ENCODE measurements at regions not wholly inside any gene's neighbourhood (a gene's known extent, or its start where the extent isn't known, plus 50 kb on each side); places are given as distances from the start of the nearest gene placed in this dataset.

- Mint-ChIP-seq H3K4me1 (ENCODE audit: low read depth, unreplicated experiment) (no peaks in the 10 kb centered on the region), H3K9me3 (ENCODE audit: unreplicated experiment) (no peaks in the 10 kb centered on the region), H3K4me3 (ENCODE audit: unreplicated experiment) (no peak overlapping the region), H3K27ac (ENCODE audit: unreplicated experiment) (no peak overlapping the region), H3K36me3 (ENCODE audit: insufficient read depth, unreplicated experiment) (no peaks in the 10 kb centered on the region), H3K27me3 (ENCODE audit: insufficient read depth, unreplicated experiment) (no peaks in the 10 kb centered on the region)
- Histone ChIP-seq H3K27me3 (replicated peaks; ENCODE audit: control insufficient read depth, insufficient read depth, low read length) (no peaks in the 10 kb centered on the region), H3K36me3 (ENCODE audit: control insufficient read depth, insufficient read depth, low read length) (no peaks in the 10 kb centered on the region), H3K9me3 (no peaks in the 10 kb centered on the region), H3K4me1 (no peaks in the 10 kb centered on the region), H3K4me3 (ENCODE audit: low read depth, low read length) (no peak overlapping the region)
- DNase-seq, result no peak
- intact Hi-C loops (cut with micrococcal nuclease; ENCODE audit: unreplicated experiment), result no loop called here
- ChIA-PET POLR2A (no interaction called here), CTCF (no interaction called here)
- TF ChIP-seq, protein P1, sequence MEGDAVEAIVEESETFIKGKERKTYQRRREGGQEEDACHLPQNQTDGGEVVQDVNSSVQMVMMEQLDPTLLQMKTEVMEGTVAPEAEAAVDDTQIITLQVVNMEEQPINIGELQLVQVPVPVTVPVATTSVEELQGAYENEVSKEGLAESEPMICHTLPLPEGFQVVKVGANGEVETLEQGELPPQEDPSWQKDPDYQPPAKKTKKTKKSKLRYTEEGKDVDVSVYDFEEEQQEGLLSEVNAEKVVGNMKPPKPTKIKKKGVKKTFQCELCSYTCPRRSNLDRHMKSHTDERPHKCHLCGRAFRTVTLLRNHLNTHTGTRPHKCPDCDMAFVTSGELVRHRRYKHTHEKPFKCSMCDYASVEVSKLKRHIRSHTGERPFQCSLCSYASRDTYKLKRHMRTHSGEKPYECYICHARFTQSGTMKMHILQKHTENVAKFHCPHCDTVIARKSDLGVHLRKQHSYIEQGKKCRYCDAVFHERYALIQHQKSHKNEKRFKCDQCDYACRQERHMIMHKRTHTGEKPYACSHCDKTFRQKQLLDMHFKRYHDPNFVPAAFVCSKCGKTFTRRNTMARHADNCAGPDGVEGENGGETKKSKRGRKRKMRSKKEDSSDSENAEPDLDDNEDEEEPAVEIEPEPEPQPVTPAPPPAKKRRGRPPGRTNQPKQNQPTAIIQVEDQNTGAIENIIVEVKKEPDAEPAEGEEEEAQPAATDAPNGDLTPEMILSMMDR (IDR thresholded peaks at IDR 0.05; ENCODE audit: insufficient read depth in 1 of 2, low read depth in 1 of 2, low read length in 1 of 2, severe bottlenecking in 1 of 2, unreplicated experiment in 1 of 2), result no peak
- no TSS peak for BruUV-seq (replicated peaks)
Measured at GRCh38 chr6:15107644-15108382, 138.1 kb upstream of the JARID2 start.

DNA sequence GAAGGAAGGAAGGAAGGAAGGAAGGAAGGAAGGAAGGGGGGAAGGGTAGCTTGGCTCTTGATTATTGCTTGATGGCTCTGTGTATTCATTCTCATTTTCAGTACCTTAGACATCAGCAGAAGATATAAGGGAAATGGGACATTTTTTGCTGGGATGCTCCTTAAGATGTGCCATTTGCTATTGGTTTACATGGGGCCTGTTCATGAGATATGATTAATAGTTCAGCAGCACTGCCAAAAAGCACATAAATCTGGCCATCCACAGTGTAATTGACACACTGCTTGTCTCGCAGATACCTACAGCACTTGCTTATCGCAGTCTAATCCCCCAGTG lies 137.5 kb upstream of the JARID2 start:
- TF ChIP-seq, protein P1 (IDR thresholded peaks at IDR 0.05; ENCODE audit: insufficient read depth in 1 of 2, low read depth in 1 of 2, low read length in 1 of 2, severe bottlenecking in 1 of 2, unreplicated experiment in 1 of 2), result no peak
- ChIA-PET POLR2A (no interaction called here), CTCF (no interaction called here)
- Mint-ChIP-seq H3K27me3 (ENCODE audit: insufficient read depth, unreplicated experiment) (no peaks in the 10 kb centered on the region), H3K4me1 (ENCODE audit: low read depth, unreplicated experiment) (no peaks in the 10 kb centered on the region), H3K9me3 (ENCODE audit: unreplicated experiment) (no peaks in the 10 kb centered on the region), H3K4me3 (ENCODE audit: unreplicated experiment) (no peak overlapping the region), H3K36me3 (ENCODE audit: insufficient read depth, unreplicated experiment) (no peaks in the 10 kb centered on the region), H3K27ac (ENCODE audit: unreplicated experiment) (no peak overlapping the region)
- H3K4me1 ChIP-seq, result no peaks in the 10 kb centered on the region
- no peaks in the 10 kb centered on the region for H3K36me3 ChIP-seq (ENCODE audit: control insufficient read depth, insufficient read depth, low read length)
- BruUV-seq (replicated peaks), result no TSS peak
- intact Hi-C loops (cut with micrococcal nuclease; ENCODE audit: unreplicated experiment), result no loop called here
- DNase-seq, result no peak
- H3K4me3 ChIP-seq (ENCODE audit: low read depth, low read length), result no peak overlapping the region
- no peaks in the 10 kb centered on the region for H3K9me3 ChIP-seq
- H3K27me3 ChIP-seq (replicated peaks; ENCODE audit: control insufficient read depth, insufficient read depth, low read length), result no peaks in the 10 kb centered on the region

DNA sequence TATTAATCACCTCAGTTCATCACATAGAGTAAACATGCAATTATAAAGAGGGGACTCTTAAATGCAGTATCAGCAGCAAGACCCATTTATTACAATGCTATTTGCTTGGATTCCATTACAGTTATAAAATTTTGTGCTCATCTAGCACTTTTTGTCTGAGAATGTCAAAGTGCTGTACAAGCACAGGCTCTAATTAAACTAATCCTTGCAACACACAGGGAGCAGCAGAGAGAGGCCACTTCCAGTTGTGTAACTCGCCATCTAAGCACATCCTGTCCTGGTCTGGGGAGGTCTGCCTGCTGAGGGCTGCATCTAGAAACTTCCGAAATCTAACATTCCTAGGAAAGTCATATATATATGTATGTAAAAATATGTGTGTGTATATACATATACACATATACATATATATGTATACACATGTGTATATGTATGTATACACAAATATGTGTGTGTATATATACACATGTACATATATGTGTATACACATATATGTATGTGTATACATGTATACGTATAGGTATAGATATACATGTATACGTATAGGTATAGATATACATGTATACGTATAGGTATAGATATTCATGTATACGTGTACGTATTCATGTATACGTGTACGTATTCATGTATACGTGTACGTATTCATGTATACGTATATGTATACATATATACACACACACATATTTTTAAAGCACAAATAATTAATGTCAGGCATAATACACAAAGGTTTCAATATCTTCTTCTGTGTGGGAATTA lies 136.4 kb upstream of the JARID2 start:
- CTCF ChIA-PET, result no interaction called here
- intact Hi-C loops (cut with micrococcal nuclease; ENCODE audit: unreplicated experiment), result no loop called here
- no peak overlapping the region for H3K4me3 ChIP-seq (ENCODE audit: low read depth, low read length)
- H3K36me3 Mint-ChIP-seq (ENCODE audit: insufficient read depth, unreplicated experiment), result no peaks in the 10 kb centered on the region
- DNase-seq, result no peak
- TF ChIP-seq, protein P1 (IDR thresholded peaks at IDR 0.05; ENCODE audit: insufficient read depth in 1 of 2, low read depth in 1 of 2, low read length in 1 of 2, severe bottlenecking in 1 of 2, unreplicated experiment in 1 of 2), result no peak
- H3K27me3 ChIP-seq (replicated peaks; ENCODE audit: control insufficient read depth, insufficient read depth, low read length), result no peaks in the 10 kb centered on the region
- no peaks in the 10 kb centered on the region for H3K27me3 Mint-ChIP-seq (ENCODE audit: insufficient read depth, unreplicated experiment)
- H3K4me3 Mint-ChIP-seq (ENCODE audit: unreplicated experiment), result no peak overlapping the region
- H3K4me1 ChIP-seq, result no peaks in the 10 kb centered on the region
- no TSS peak for BruUV-seq (replicated peaks)
- POLR2A ChIA-PET, result no interaction called here
- no peaks in the 10 kb centered on the region for H3K36me3 ChIP-seq (ENCODE audit: control insufficient read depth, insufficient read depth, low read length)
- H3K9me3 ChIP-seq, result no peaks in the 10 kb centered on the region
- H3K4me1 Mint-ChIP-seq (ENCODE audit: low read depth, unreplicated experiment), result no peaks in the 10 kb centered on the region
- H3K27ac Mint-ChIP-seq (ENCODE audit: unreplicated experiment), result no peak overlapping the region
- H3K9me3 Mint-ChIP-seq (ENCODE audit: unreplicated experiment), result no peaks in the 10 kb centered on the region

Data from Caco-2 (cell line).